HL-60 (cell line): ENCODE measurements at regions not wholly inside any gene's neighbourhood (a gene's known extent, or its start where the extent isn't known, plus 50 kb on each side); places are given as distances from the start of the nearest gene placed in this dataset.

ENCODE experiments used
- CTCF ChIP-seq: IDR thresholded peaks from one replicate; pipeline ENCODE4 v1.5.1; 2011; ENCODE audit warnings: low read length, control low read depth, inconsistent platforms; ENCODE audit not compliant: insufficient read depth
- TF ChIP-seq, protein P1 (sequence below): IDR thresholded peaks from 2 replicates; pipeline ENCODE4 v1.6.1; 2012; ENCODE audit warnings: low read depth; ENCODE audit not compliant: insufficient replicate concordance

- no peak for TF ChIP-seq CTCF
- TF ChIP-seq, protein P1, sequence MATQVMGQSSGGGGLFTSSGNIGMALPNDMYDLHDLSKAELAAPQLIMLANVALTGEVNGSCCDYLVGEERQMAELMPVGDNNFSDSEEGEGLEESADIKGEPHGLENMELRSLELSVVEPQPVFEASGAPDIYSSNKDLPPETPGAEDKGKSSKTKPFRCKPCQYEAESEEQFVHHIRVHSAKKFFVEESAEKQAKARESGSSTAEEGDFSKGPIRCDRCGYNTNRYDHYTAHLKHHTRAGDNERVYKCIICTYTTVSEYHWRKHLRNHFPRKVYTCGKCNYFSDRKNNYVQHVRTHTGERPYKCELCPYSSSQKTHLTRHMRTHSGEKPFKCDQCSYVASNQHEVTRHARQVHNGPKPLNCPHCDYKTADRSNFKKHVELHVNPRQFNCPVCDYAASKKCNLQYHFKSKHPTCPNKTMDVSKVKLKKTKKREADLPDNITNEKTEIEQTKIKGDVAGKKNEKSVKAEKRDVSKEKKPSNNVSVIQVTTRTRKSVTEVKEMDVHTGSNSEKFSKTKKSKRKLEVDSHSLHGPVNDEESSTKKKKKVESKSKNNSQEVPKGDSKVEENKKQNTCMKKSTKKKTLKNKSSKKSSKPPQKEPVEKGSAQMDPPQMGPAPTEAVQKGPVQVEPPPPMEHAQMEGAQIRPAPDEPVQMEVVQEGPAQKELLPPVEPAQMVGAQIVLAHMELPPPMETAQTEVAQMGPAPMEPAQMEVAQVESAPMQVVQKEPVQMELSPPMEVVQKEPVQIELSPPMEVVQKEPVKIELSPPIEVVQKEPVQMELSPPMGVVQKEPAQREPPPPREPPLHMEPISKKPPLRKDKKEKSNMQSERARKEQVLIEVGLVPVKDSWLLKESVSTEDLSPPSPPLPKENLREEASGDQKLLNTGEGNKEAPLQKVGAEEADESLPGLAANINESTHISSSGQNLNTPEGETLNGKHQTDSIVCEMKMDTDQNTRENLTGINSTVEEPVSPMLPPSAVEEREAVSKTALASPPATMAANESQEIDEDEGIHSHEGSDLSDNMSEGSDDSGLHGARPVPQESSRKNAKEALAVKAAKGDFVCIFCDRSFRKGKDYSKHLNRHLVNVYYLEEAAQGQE, result no peak
Measured at GRCh38 chr9:20197976-20198685, 409.3 kb upstream of the SLC24A2 start.
